RCC 7860 (cell line): ENCODE measurements at regions not wholly inside any gene's neighbourhood (a gene's known extent, or its start where the extent isn't known, plus 50 kb on each side); places are given as distances from the start of the nearest gene placed in this dataset.
A peak's percentile ranks its signal among the peaks of the same experiment; 100 is the strongest.
"Not testable (repeated sequence)": the region's sequence is repeated elsewhere in the genome, so short reads cannot be mapped to it uniquely, and the experiment has no call there.

Experiments
- DNase-seq: peaks from one replicate; pipeline ENCODE4 v3.0.0-alpha.2; 2015; ENCODE audit warnings: low spot score
- FAIRE-seq: peaks from 2 replicates; lab custom pipeline; 2012; peaks lifted over from hg19 to GRCh38; lab: Jason Lieb, UNC

DNA sequence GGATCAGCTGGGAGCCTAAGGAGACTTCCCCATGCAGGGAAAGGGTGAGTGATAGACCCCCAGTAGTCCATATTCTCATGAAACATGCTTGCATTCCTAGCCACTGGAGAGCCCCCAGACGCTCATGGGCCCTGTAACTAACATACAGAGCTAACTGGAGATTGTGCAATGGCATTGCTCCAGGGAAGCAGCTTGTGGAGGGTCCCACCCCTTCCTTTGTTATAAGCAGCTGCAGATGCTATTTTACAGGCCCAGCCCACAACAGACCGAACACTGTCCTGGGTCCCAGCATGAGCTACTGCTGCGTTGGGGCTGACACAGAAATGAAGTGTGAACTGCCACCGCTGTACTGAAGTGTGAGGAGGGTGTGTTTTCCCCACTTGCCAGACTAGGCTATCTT lies 1465.7 kb upstream of the DIAPH2 start:
- DNase-seq (no peak), FAIRE-seq (no peak)

DNA sequence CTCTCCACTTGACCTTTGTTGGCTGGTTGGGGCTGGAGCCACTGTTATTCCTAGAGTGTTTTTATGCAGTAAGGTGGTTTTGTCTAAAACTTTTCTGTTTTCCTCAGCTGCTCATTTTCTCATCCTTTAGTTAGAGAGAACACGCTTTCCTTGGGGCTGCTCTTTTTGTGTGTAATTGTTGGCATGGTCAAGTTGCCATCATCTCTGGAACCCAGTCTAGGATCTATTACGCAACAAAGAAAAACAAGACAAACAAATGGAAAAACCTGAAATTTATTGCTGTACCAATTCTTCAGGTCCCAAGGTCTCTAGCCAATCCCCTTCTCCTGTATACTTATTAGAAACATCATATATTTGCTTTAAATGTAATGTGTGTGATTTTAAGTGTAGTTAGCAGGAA lies 1436.3 kb upstream of the DIAPH2 start:
- DNase-seq, result no peak
- no peak for FAIRE-seq

DNA sequence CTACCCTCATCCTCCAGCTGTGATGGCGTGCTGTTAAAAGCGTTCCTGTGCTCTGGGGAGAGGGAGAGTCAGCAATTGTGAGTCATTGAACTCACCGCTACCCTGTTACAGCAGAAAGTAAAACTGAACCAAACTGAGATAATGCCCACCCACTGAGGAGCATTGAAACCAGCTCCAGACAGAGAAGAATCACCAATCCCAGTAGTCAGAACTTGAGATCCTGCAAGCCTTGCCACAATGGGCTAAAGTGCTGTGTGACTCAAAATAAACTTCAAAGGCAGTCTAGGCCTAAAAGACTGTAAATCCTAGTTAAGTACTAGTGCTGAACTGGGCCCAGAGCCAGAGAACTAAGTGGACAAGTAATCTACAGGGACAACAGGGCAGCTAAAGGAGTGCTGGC lies 1394.2 kb upstream of the DIAPH2 start:
- DNase-seq, result no peak
- FAIRE-seq, result no peak

DNA sequence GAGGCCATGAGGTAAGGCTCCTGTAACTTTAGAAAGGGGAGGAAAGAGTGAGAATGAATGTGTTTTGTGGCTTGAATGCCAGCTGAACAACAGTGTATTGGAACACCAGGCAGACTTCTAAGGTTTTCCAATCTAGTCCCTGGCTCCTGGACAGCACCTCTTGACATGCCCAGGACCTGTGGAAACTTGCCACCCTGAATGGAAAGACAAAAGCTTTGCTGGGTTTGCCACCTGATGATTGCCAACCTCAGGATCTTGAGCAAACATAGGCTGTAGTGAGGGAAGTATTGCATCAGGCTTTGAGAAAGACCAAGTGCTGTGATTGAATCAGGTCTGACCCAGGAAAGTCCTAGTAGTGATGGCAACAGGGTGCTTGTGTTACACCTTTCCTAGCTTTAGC lies 1393.1 kb upstream of the DIAPH2 start:
- FAIRE-seq, result no peak
- DNase-seq, result no peak

DNA sequence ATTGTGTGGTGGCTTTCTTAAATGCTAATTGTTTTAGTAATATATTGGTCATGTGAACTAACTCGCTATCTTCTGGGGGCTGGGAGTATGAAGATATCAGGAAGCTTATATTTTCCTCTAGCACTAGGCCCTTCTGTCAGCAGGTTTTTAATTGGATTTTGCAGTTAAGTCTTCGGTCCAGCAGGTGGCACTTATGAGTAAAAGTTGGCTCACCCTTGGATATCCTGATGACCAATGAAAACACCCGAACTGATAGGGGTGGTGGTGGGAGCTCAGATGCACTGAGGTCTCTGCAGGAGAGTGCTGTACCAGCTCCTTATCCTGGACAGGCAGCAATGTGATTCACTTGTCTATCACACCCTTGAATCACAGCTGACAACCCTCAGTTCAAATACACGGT lies 1365.8 kb upstream of the DIAPH2 start:
- DNase-seq (peak; percentile 4), FAIRE-seq (peak; percentile 8)

DNA sequence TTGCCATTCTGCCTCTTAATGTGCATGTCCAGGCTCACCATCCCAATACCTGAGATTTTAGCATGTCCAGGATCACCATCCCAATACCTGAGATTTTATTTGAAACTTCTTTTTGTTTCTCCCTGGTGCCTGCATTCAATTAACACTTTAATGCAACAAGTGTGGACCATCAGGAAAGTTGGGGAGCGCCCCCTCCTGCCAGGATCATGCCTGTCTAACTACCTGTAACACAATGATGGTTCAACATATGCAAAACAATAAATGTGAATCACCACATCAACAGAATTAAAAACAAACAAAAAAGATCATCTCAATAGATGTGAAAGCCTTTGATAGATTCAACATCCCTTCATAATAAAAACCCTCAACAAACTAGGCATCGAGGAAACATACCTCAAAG lies 1359.5 kb upstream of the DIAPH2 start:
- FAIRE-seq (no peak), DNase-seq (no peak)

DNA sequence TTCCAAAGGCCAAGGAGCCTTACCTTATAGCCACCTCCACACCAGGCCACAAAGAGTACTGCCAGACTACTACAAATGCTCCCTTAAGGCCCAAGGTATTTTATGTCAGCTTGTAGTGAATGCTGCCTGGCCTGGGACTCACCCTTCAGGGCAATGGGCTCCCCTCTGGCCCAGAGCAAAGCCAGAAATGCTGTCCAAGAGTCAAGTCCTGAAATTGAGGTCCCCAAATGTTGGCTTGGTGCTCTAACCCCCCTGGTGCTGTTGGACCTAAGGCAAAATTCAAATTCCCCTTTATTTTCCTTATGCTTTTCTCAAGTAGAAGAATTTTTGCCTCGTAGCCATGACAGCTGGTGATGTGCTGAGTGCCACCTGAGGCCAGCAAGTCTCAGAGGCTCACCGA lies 1354.3 kb upstream of the DIAPH2 start:
- no peak for DNase-seq
- FAIRE-seq, result no peak

DNA sequence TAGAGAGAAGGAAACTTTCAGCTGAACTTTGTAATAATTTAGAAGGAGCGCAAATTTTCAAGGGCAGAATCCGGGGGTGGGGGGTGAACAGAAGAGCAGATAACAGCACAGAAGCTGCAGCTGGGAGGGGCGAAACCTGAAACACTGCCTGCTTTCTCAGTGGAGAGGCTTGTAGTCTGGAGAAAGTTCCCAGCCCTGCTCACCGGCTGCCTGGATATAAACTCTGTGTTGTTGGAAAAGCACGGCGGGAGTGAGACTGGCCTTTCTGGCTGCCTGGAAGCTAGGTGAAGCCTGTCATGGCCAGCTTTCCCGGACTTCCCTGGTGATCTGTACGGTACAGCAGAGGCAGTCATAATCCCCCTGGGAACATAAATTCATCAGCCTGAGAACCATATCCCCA lies 1352.1 kb upstream of the DIAPH2 start:
- FAIRE-seq (no peak), DNase-seq (no peak)

DNA sequence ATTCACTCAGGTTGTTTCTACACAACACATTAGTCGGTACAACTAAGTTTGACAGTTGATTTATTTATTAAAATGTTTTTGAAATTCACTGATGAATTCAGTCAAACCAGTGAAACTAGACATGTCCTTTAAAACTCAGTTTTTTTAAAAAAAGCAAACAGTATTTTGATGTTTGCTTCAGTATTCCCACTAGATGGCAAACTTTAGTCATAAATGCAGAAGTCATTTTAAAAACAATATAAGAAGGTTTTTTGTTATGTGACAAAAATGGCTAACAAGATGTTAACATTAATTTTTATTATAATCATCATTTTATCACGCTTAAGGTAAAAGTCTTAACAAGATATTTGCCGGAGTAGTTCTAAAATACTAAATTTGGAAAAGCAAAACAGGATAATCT lies 1337.8 kb upstream of the DIAPH2 start:
- FAIRE-seq (peak; percentile 51), DNase-seq (no peak)

DNA sequence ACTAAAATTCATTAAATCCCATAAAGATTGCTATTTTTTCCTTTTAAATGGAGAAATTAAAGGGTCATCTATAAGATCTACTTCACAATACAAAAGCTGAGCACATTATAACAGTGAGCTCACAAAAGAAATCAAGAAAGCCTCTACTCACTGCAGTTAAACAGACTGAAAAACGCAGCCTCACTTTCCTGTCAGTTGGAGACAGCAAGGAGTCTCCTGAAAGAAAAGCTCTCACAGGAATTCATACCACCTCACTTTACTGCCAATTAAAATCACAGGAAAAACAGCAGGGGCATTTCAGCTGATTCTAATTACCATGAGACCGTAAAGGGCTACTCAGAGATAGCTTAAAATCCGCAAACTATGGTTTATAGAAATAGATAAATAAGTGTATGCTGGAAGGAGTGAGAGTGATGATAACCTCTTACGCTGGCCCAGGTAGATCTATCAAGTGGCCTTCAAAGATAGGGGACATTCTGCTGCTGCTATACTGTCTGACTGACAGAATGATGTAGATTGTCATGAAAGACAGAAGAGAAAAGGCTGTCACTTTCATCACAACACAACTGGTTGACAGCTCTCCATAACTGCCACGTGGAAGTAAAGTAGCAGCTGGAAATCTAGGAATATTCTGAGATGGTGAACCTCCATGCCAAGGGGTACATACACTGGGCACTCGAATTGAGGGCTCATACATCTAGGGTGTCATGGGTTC lies 1333.7 kb upstream of the DIAPH2 start:
- no peak for FAIRE-seq
- no peak for DNase-seq

DNA sequence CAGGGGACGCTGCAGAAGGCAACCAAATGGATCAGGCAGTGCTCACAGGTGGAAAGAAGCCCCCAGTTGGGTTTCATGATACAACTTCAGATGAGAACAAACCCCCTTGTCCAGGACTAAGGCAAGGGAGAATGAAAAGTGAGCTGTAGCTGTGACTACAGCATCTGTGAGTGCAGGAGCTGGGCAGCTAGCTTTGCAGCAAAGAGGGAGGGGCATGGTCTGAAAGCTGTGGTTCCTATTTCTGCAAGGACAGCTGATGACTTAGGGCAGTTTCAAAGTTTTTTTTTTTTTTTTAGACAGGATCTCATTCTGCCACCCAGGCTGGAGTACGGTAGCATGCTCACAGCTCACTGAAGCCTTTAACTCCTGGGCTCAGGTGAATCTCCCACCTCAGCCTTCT lies 1317.4 kb upstream of the DIAPH2 start:
- FAIRE-seq (no peak), DNase-seq (no peak)

DNA sequence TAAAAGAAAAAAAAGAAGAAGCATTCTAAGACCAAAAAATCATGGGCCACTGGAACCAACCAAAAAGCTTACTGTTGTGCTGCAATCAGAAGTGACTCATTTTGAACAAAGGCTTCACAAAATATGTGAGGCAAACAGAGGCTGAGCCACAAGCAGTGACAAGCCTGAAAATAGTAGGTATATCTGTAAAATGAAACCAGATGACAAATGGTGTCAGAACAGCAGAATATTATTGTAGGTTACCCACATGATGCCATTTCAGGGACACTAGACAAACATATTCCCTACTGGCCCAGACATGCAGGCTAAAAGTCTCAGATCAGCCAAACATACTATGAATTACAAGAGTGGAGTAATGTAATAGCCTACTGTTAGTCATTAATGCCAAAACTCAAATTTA lies 1301.8 kb upstream of the DIAPH2 start:
- no peak for DNase-seq
- FAIRE-seq, result no peak

DNA sequence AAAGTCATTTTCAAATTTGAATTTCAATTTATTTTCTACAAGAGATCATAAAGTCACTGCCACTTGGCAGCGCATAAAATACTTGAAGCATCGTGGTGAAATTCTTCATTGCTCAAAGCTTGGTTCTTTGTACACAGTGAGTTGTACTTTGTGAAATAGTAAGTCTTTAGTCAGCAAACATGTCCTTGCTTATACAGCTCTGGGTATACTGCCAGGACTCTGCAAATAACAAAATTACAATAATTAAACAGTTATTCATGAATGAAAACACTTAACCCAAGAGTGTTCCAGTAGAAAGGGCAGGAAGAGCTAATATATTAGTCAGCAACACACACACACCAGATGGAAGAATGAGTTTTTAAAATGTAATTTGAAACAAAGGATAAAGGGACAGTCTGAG lies 1300.9 kb upstream of the DIAPH2 start:
- DNase-seq, result no peak
- FAIRE-seq, result no peak

DNA sequence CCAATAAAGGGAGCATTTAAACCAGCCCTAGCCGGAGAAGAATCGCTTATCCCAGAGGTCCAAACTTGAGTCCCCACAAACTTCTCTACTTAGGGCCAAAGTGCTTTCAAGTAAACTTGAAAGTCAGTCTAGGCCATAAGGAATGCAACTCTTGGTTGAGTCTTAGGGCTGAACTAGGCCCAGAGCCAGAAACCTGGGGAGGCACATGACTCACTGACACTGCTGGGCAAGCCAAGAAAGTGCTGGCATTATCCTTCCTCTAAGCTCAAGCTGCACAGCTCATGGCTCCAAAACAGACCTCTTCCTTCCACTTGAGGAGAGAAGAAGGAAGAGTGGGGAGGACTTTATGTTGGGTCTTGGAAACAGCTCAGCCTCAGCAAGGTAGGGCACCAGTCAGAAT lies 1257.3 kb upstream of the DIAPH2 start:
- DNase-seq (peak; percentile 9), FAIRE-seq (no peak)

DNA sequence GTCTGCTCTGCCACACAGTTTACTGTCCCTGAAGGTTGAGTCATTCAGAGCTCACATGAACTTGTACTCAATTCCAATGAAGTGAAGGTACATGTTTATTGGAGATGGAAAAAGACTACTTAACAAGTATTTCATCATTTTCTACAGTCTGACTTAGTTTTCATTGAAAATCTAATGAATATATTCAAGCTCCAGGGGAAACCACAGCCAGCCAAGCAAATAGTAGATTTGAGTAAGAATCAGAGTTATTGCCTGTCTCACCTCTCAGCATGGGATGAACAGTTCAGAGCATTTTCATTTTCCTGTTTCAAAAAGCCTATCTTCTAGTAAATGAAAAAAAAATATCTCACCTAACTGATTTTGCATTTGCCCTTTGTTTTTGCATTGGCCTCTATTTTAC lies 1249.4 kb upstream of the DIAPH2 start:
- DNase-seq (no peak), FAIRE-seq (no peak)

DNA sequence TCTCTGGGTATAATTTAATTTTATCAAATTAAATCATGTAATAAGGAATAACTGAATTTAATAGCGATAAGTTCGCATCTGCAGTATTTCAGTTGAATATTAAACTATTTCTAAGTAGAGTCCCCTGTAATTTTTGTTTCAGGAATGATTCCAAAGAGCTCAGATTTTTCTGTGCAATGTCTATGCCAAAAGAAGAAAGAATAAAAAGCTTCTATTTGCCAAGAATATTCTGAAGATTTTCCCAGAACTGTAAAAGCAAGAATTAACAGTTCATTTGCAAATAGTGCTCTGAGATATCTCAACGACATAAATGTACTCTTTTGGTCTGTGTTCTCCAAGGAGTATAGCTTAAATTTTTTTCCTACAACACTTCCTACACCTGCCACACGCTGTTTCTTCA lies 1242.8 kb upstream of the DIAPH2 start:
- DNase-seq, result no peak
- FAIRE-seq, result no peak

DNA sequence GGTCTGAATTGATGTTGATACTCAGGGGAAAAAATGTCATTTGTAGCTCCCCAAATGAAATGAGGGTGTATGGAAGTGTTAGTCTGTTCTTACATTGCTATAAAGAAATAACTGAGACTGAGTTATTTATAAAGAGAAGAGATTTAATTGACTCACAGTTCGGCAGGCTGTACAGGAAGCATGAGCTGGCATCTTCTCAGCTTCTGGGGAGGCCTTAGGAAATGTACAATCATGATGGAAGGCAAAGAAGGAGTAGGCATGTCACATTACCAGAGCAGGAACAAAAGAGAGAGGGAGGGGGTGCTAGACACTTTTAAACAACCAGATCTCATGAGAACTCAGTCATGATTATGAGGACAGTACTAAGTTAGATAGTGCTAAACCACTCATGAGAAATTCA lies 1199.9 kb upstream of the DIAPH2 start:
- no peak for FAIRE-seq
- DNase-seq, result no peak

DNA sequence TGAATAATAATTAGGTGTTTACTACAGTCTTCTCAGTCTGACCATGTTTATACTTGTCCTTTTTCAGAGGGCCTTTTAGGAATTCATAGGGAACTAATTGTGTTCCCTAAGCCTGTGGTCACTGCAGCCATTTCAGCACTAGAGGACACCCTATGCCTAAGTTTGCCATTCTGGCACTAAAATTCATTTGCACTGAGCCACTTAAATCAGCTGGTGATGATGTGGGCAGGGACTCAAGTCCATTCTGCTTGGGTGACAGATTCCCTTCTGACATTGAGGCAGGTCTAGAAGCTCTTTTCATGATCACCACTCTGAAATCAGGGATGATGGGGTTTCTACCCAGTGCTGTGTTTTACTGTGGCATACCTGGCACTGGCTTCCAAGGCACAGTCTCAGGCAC lies 1178.9 kb upstream of the DIAPH2 start:
- DNase-seq, result no peak

DNA sequence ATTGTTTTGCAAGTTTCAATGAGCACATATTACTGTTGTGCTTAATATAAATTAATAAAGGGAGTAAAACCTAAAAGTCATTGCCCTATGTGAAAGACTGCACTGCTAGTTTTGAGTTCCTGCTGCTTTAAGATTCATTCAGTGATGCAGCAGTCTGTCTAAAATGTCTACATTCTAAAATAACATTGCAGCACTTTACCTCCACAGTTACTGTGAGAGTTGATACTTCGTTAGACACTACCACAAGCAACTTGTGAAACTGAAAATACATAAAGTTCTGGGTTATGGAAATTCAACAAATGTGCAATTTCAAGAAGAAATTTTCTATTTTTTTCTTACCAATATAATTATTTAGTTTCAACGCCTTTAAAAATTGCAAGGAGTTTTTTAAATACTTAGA lies 1175.2 kb upstream of the DIAPH2 start:
- no peak for DNase-seq

More for the DNA sequence above, 1178.9 kb upstream of the DIAPH2 start:
- FAIRE-seq, result no peak

DNA sequence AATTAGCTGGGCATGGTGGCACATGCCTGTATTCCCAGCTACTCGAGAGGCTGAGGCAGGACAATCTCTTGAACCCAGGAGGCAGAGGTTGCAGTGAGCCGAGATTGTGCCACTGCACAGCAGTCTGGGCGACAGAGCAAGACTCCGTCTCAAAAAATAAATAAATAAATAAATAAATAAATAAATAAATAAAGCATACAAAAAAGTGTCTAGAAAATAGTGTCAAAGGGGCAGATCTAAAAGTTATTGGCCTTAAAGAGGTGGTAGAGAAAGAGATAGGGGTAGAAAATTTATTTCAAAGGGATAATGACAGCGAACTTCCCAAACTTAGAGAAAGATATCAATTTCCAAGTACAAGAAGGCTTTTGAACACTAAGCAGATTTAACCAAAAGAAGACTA lies 1160.6 kb upstream of the DIAPH2 start:
- not testable (repeated sequence) for FAIRE-seq, DNase-seq

More for the DNA sequence above, 1175.2 kb upstream of the DIAPH2 start:
- no peak for FAIRE-seq

DNA sequence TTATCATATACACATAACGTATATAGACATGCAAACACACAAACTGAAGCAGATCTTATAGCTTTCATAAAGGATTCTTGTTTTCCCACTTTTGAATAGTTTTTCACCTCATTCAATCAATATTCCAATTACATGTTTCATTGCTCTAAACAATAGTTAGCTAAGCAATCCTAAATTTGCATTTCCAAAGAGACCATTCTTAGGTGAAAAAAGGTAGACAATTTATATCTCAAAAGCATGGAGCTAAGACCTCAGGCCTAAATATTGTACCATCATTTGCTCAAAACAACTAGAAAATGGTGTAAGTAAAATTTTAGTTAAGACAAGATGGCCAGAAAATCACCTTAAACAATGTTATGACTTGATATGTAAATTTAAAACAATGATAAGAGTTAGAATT lies 1148.5 kb upstream of the DIAPH2 start:
- FAIRE-seq, result no peak
- DNase-seq, result no peak

DNA sequence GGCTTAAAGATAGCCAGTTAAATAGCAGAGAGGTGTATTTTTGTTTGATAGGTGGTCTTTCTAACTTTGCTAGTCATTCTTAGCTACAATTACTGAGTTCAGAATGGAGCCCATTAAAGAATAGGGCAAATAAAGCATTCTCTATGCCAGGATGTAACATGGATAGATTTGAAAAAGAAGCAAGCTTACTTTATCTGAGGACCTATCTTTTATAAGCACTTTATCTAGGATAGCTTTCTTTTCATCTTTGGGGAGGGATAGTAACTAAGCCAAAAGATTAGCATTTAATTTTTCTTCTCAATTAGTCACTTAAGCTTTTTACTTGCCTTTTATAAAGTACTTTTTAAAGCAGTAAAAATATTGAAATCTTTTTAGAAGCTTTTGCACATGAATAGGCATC lies 1148.0 kb upstream of the DIAPH2 start:
- DNase-seq, result no peak
- no peak for FAIRE-seq

DNA sequence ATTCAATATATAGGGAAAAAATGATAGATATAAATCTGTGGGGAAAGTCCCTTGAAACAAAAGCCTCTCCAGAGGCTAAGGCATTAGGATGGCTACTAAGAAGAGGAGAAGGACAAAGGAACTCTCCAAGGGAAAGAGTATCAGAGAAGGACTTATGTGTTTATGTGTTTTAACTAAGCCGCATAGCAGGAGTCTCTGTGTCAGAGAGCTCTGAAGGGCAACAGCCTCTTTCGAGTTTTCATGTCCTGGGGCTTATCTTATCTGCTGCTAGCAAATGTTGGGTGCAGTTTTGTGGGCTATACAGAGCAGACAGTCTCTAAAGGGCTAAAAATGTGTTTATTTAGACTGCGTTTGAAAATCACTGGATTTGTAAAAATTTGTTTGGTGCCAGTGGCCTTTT lies 1145.6 kb upstream of the DIAPH2 start:
- FAIRE-seq, result no peak
- DNase-seq, result no peak
